ENCODE measurements at regions not wholly inside any gene's neighbourhood (a gene's known extent, or its start where the extent isn't known, plus 50 kb on each side); places are given as distances from the start of the nearest gene placed in this dataset.
"Not testable (repeated sequence)": the region's sequence is repeated elsewhere in the genome, so short reads cannot be mapped to it uniquely, and the experiment has no call there.

- Histone ChIP-seq H3K9me3 (ENCODE audit: insufficient read depth, low read depth, low read length) (no peaks in the 10 kb centered on the region), H3K36me3 (ENCODE audit: insufficient read depth, low read length) (no peaks in the 10 kb centered on the region), H3K4me2 (ENCODE audit: low read length) (no peak overlapping the region), H2AFZ (ENCODE audit: low read depth, low read length) (no peak overlapping the region), H3K4me3 (ENCODE audit: insufficient read depth, low read depth, low read length) (no peak overlapping the region), H4K20me1 (ENCODE audit: insufficient read depth, low read length) (no peaks in the 10 kb centered on the region), H3K27me3 (ENCODE audit: insufficient read depth, low read length) (no peaks in the 10 kb centered on the region), H3K27ac (ENCODE audit: low read depth, low read length) (no peak overlapping the region), H3K79me2 (ENCODE audit: insufficient read depth, low read length) (no peaks in the 10 kb centered on the region), H3K4me1 (ENCODE audit: insufficient read depth, low read length) (no peaks in the 10 kb centered on the region), H3K9ac (ENCODE audit: low read length) (no peak overlapping the region)
- FAIRE-seq (no peak), DNase-seq (ENCODE audit: low read depth) (no peak)
- Mint-ChIP-seq H3K4me3 (ENCODE audit: unreplicated experiment) (no peak overlapping the region), H3K27ac (ENCODE audit: unreplicated experiment) (no peak overlapping the region), H3K4me1 (ENCODE audit: low read depth, unreplicated experiment) (no peaks in the 10 kb centered on the region), H3K36me3 (ENCODE audit: low read depth, unreplicated experiment) (no peaks in the 10 kb centered on the region), H3K9me3 (ENCODE audit: unreplicated experiment) (no peaks in the 10 kb centered on the region), H3K27me3 (ENCODE audit: low read depth, unreplicated experiment) (no peaks in the 10 kb centered on the region)
- TF ChIP-seq EZH2 (IDR thresholded peaks at IDR 0.05; ENCODE audit: insufficient read depth, low read length) (no peak), CTCF (IDR thresholded peaks at IDR 0.05; ENCODE audit: insufficient read depth, low read depth, low read length) (no peak)
Observed at GRCh38 chrX:66994729-66995128, 355.9 kb upstream of the EDA2R start.

- H3K79me2 ChIP-seq (ENCODE audit: insufficient read depth, low read length); H3K9me3 ChIP-seq (ENCODE audit: insufficient read depth, low read depth, low read length); H3K27me3 ChIP-seq (ENCODE audit: insufficient read depth, low read length); H3K9ac ChIP-seq (ENCODE audit: low read length); H3K4me2 ChIP-seq (ENCODE audit: low read length); H3K27ac Mint-ChIP-seq (ENCODE audit: unreplicated experiment); H3K27me3 Mint-ChIP-seq (ENCODE audit: low read depth, unreplicated experiment); H3K4me1 Mint-ChIP-seq (ENCODE audit: low read depth, unreplicated experiment); FAIRE-seq; H3K4me3 Mint-ChIP-seq (ENCODE audit: unreplicated experiment); H3K27ac ChIP-seq (ENCODE audit: low read depth, low read length); H3K9me3 Mint-ChIP-seq (ENCODE audit: unreplicated experiment); H3K4me3 ChIP-seq (ENCODE audit: insufficient read depth, low read depth, low read length); H2AFZ ChIP-seq (ENCODE audit: low read depth, low read length); H3K36me3 Mint-ChIP-seq (ENCODE audit: low read depth, unreplicated experiment); H4K20me1 ChIP-seq (ENCODE audit: insufficient read depth, low read length); H3K36me3 ChIP-seq (ENCODE audit: insufficient read depth, low read length); H3K4me1 ChIP-seq (ENCODE audit: insufficient read depth, low read length); DNase-seq (ENCODE audit: low read depth): not testable (repeated sequence)
Observed at GRCh38 chrX:66992077-66992476, 353.2 kb upstream of the EDA2R start.

GRCh38 chrX:66988331-66988730 is 349.5 kb upstream of the EDA2R start:
- H3K27ac ChIP-seq (ENCODE audit: low read depth, low read length), result no peak overlapping the region
- Mint-ChIP-seq H3K27me3 (ENCODE audit: low read depth, unreplicated experiment) (no peaks in the 10 kb centered on the region), H3K27ac (ENCODE audit: unreplicated experiment) (no peak overlapping the region), H3K4me1 (ENCODE audit: low read depth, unreplicated experiment) (no peaks in the 10 kb centered on the region), H3K4me3 (ENCODE audit: unreplicated experiment) (no peak overlapping the region), H3K36me3 (ENCODE audit: low read depth, unreplicated experiment) (no peaks in the 10 kb centered on the region), H3K9me3 (ENCODE audit: unreplicated experiment) (no peaks in the 10 kb centered on the region)
- FAIRE-seq, result no peak
- H3K9me3 ChIP-seq (ENCODE audit: insufficient read depth, low read depth, low read length), result no peaks in the 10 kb centered on the region
- H3K9ac ChIP-seq (ENCODE audit: low read length), result no peak overlapping the region
- no peaks in the 10 kb centered on the region for H3K36me3 ChIP-seq (ENCODE audit: insufficient read depth, low read length)
- no peaks in the 10 kb centered on the region for H3K79me2 ChIP-seq (ENCODE audit: insufficient read depth, low read length)
- no peak overlapping the region for H2AFZ ChIP-seq (ENCODE audit: low read depth, low read length)
- no peak for TF ChIP-seq EZH2 (IDR thresholded peaks at IDR 0.05; ENCODE audit: insufficient read depth, low read length)
- H4K20me1 ChIP-seq (ENCODE audit: insufficient read depth, low read length), result no peaks in the 10 kb centered on the region
- no peak overlapping the region for H3K4me3 ChIP-seq (ENCODE audit: insufficient read depth, low read depth, low read length)
- H3K27me3 ChIP-seq (ENCODE audit: insufficient read depth, low read length), result no peaks in the 10 kb centered on the region
- no peaks in the 10 kb centered on the region for H3K4me1 ChIP-seq (ENCODE audit: insufficient read depth, low read length)
- no peak overlapping the region for H3K4me2 ChIP-seq (ENCODE audit: low read length)
- no peak for DNase-seq (ENCODE audit: low read depth)

GRCh38 chrX:66961665-66962064 is 322.8 kb upstream of the EDA2R start:
- H3K27me3 Mint-ChIP-seq (ENCODE audit: low read depth, unreplicated experiment), result no peaks in the 10 kb centered on the region
- no peak overlapping the region for H3K4me3 Mint-ChIP-seq (ENCODE audit: unreplicated experiment)
- Histone ChIP-seq H4K20me1 (ENCODE audit: insufficient read depth, low read length) (no peaks in the 10 kb centered on the region), H3K4me1 (ENCODE audit: insufficient read depth, low read length) (no peaks in the 10 kb centered on the region), H3K4me2 (ENCODE audit: low read length) (no peak overlapping the region), H3K9ac (ENCODE audit: low read length) (no peak overlapping the region), H3K4me3 (ENCODE audit: insufficient read depth, low read depth, low read length) (no peak overlapping the region), H2AFZ (ENCODE audit: low read depth, low read length) (no peak overlapping the region), H3K27ac (ENCODE audit: low read depth, low read length) (no peak overlapping the region), H3K79me2 (ENCODE audit: insufficient read depth, low read length) (no peaks in the 10 kb centered on the region), H3K27me3 (ENCODE audit: insufficient read depth, low read length) (no peaks in the 10 kb centered on the region), H3K9me3 (ENCODE audit: insufficient read depth, low read depth, low read length) (no peaks in the 10 kb centered on the region), H3K36me3 (ENCODE audit: insufficient read depth, low read length) (no peaks in the 10 kb centered on the region)
- H3K27ac Mint-ChIP-seq (ENCODE audit: unreplicated experiment), result no peak overlapping the region
- H3K9me3 Mint-ChIP-seq (ENCODE audit: unreplicated experiment), result peaks cover 3% of the 10 kb centered on the region
- no peak for DNase-seq (ENCODE audit: low read depth)
- H3K36me3 Mint-ChIP-seq (ENCODE audit: low read depth, unreplicated experiment), result no peaks in the 10 kb centered on the region
- no peak for TF ChIP-seq EZH2 (IDR thresholded peaks at IDR 0.05; ENCODE audit: insufficient read depth, low read length)
- no peak for TF ChIP-seq CTCF (IDR thresholded peaks at IDR 0.05; ENCODE audit: insufficient read depth, low read depth, low read length)
- FAIRE-seq, result no peak
- no peaks in the 10 kb centered on the region for H3K4me1 Mint-ChIP-seq (ENCODE audit: low read depth, unreplicated experiment)

All from astrocyte (in vitro differentiated cells and primary cell).